ENCODE measurements at regions not wholly inside any gene's neighbourhood (a gene's known extent, or its start where the extent isn't known, plus 50 kb on each side); places are given as distances from the start of the nearest gene placed in this dataset.

DNA sequence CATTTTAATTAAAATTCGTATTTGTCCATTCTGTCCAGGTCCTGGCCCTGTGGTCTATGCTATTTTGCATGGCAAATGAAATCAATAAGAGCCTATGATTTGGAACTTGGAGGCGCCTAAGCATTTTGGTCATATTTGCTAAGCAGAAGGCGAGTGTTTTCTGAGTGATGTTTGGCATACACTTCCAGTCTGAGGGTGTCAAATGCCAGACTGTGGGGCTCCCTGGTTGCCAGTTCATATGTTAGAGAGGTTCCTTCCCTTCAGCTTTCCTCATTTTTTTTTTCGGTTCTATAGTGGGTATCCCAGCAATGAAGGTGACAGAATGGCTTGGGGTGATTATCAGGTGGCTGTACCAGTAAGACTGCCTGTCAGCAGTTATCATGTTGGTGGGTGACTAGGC lies 1007.8 kb upstream of the WWC1 start (continued):
- TF ChIP-seq ESRRA (IDR thresholded peaks at IDR 0.05; ENCODE audit: low read length): no peak
- no peak for TF ChIP-seq CBX5 (IDR thresholded peaks at IDR 0.05; ENCODE audit: low read depth)
- TF ChIP-seq SMC3 (IDR thresholded peaks at IDR 0.05; ENCODE audit: borderline replicate concordance, low read length): no peak
- TF ChIP-seq EED (IDR thresholded peaks at IDR 0.05; ENCODE audit: low read depth): no peak
- TF ChIP-seq RB1 (IDR thresholded peaks at IDR 0.05; ENCODE audit: borderline replicate concordance): no peak
- TF ChIP-seq RBBP5 (conservative IDR thresholded peaks at IDR 0.05): no peak
- no peak for TF ChIP-seq MTA2 (IDR thresholded peaks at IDR 0.05; ENCODE audit: low read depth)
- no peak for TF ChIP-seq DPF2 (IDR thresholded peaks at IDR 0.05)
- no peak for TF ChIP-seq ETV6 (conservative IDR thresholded peaks at IDR 0.05 in 1 of 2, IDR thresholded peaks at IDR 0.05 in 1 of 2; ENCODE audit: borderline replicate concordance in 1 of 2, low read depth in 1 of 2)

DNA sequence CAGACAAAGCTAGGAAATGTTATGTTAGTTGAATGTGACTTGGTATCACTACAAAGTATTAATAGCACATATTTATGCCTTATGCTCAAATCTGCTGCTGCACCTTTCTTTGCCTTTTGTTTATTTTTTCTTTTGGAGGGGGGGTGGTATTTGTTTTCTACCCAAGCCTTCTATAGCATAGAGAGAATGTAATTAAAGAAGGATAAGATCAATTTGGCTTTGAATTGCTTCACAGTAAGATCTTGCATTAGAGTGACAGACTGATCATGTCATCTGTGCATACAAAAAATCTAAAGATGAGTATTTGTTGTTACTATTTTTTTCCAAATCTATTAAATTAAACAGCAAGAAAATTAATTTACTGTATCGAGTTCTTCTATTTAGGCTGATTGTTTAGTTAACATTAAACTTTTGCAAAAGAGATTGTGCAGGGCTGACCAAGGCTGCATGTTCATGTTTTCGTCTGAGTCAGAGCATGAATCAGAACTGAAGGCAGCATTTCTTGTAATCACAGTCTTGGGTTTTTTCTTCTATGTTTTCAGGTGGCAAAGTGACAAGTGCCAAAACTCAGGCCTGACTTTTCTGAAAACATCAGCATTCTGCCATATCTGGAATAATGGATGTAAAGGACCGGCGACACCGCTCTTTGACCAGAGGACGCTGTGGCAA lies 1007.1 kb upstream of the WWC1 start:
- SMC1A ChIA-PET (ENCODE audit: uncharacterized antibody, unreplicated experiment): no interaction called here
- whole genome bisulfite sequencing (ENCODE audit: insufficient coverage, insufficient replicate concordance, low lambda C conversion rate, missing lambda C conversion rate): 66% methylated on average over 6 of the region's 6 CpGs
- ATAC-seq (no peak), DNase-seq (ENCODE audit: low read depth, low spot score) (no peak), FAIRE-seq (no peak)
- RAD21 ChIA-PET (ENCODE audit: unreplicated experiment): no interaction called here
- Histone ChIP-seq H2AFZ (ENCODE audit: control insufficient read depth, low read depth, low read length) (no peak overlapping the region), H3K9ac (ENCODE audit: control insufficient read depth, insufficient read depth, low read length) (no peak overlapping the region), H3K79me2 (ENCODE audit: control insufficient read depth, insufficient read depth, low read length) (no peaks in the 10 kb centered on the region), H3K27me3 (replicated peaks in 1 of 2; ENCODE audit: control insufficient read depth in 2 of 2, insufficient read depth in 2 of 2, low read length in 1 of 2) (no peaks in the 10 kb centered on the region), H3K27ac (ENCODE audit: control insufficient read depth, insufficient read depth) (no peak overlapping the region), H4K20me1 (ENCODE audit: control insufficient read depth, insufficient read depth) (no peaks in the 10 kb centered on the region), H3K36me3 (ENCODE audit: control insufficient read depth in 2 of 2, insufficient read depth in 2 of 2, low read length in 1 of 2) (no peaks in the 10 kb centered on the region), H3K4me3 (no peak overlapping the region), H3K9me3 (replicated peaks; ENCODE audit: control insufficient read depth, insufficient read depth, low read length) (no peaks in the 10 kb centered on the region), H3K4me2 (ENCODE audit: control insufficient read depth, insufficient read depth) (no peak overlapping the region), H3K4me1 (ENCODE audit: control insufficient read depth, insufficient read depth, low read length) (no peaks in the 10 kb centered on the region)
- intact Hi-C loops (cut with micrococcal nuclease; ENCODE audit: unreplicated experiment) (no loop called here), in situ Hi-C loops (cut with MboI) (no loop called here)
- POLR2A ChIA-PET: no interaction called here
- CTCF ChIA-PET: no interaction called here
- no TSS peak for BruUV-seq (replicated peaks)
- TF ChIP-seq, protein P1, sequence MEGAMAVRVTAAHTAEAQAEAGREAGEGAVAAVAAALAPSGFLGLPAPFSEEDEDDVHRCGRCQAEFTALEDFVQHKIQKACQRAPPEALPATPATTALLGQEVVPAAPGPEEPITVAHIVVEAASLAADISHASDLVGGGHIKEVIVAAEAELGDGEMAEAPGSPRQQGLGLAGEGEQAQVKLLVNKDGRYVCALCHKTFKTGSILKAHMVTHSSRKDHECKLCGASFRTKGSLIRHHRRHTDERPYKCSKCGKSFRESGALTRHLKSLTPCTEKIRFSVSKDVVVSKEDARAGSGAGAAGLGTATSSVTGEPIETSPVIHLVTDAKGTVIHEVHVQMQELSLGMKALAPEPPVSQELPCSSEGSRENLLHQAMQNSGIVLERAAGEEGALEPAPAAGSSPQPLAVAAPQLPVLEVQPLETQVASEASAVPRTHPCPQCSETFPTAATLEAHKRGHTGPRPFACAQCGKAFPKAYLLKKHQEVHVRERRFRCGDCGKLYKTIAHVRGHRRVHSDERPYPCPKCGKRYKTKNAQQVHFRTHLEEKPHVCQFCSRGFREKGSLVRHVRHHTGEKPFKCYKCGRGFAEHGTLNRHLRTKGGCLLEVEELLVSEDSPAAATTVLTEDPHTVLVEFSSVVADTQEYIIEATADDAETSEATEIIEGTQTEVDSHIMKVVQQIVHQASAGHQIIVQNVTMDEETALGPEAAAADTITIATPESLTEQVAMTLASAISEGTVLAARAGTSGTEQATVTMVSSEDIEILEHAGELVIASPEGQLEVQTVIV (IDR thresholded peaks at IDR 0.05; ENCODE audit: borderline replicate concordance, partially characterized antibody): no peak
- TF ChIP-seq, protein P2, sequence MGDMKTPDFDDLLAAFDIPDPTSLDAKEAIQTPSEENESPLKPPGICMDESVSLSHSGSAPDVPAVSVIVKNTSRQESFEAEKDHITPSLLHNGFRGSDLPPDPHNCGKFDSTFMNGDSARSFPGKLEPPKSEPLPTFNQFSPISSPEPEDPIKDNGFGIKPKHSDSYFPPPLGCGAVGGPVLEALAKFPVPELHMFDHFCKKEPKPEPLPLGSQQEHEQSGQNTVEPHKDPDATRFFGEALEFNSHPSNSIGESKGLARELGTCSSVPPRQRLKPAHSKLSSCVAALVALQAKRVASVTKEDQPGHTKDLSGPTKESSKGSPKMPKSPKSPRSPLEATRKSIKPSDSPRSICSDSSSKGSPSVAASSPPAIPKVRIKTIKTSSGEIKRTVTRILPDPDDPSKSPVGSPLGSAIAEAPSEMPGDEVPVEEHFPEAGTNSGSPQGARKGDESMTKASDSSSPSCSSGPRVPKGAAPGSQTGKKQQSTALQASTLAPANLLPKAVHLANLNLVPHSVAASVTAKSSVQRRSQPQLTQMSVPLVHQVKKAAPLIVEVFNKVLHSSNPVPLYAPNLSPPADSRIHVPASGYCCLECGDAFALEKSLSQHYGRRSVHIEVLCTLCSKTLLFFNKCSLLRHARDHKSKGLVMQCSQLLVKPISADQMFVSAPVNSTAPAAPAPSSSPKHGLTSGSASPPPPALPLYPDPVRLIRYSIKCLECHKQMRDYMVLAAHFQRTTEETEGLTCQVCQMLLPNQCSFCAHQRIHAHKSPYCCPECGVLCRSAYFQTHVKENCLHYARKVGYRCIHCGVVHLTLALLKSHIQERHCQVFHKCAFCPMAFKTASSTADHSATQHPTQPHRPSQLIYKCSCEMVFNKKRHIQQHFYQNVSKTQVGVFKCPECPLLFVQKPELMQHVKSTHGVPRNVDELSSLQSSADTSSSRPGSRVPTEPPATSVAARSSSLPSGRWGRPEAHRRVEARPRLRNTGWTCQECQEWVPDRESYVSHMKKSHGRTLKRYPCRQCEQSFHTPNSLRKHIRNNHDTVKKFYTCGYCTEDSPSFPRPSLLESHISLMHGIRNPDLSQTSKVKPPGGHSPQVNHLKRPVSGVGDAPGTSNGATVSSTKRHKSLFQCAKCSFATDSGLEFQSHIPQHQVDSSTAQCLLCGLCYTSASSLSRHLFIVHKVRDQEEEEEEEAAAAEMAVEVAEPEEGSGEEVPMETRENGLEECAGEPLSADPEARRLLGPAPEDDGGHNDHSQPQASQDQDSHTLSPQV (IDR thresholded peaks at IDR 0.05): no peak
- TF ChIP-seq PAX8 (IDR thresholded peaks at IDR 0.05) (no peak), EP300 (IDR thresholded peaks at IDR 0.05; ENCODE audit: borderline replicate concordance in 1 of 2, control insufficient read depth in 1 of 2, low read depth in 2 of 2, low read length in 2 of 2) (no peak)

Data from GM12878 (cell line).